Renal cortical epithelial cell (primary cell): ENCODE measurements at regions not wholly inside any gene's neighbourhood (a gene's known extent, or its start where the extent isn't known, plus 50 kb on each side); places are given as distances from the start of the nearest gene placed in this dataset.
"Not testable (repeated sequence)": the region's sequence is repeated elsewhere in the genome, so short reads cannot be mapped to it uniquely, and the experiment has no call there.

Source experiments
- DNase-seq: peaks from one replicate; pipeline ENCODE4 v3.0.0-alpha.2; 2011; ENCODE audit warnings: low read depth

DNA sequence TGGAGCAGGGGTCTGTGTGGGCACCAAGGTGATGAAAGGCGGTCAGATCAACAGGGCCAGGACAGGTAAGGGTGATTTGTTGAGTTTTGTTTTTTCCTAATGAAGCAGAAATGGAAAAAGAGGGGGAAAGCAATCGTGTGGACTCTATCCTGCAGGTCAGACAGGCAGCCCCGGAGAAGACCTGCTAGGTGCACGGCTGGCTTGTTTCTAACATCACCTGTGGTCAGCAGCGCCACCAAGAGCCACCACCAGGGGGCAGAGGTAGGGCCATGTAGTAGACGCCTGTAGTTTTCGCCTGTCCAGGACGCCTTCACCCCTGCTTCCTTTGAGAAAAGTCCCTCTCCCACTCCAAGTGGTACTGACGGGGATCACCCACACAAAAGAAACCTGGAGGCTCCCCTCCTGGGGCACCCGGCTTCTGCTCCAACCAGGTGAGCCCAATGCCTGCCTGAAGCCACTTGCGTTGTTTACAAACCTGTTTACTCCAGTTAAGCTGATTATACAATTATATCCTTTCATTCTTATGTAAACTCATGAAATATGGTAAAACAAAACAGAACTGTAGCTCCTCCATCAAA, 54.2 kb upstream of the SEC14L1 start:
- DNase-seq: peak; percentile 62

DNA sequence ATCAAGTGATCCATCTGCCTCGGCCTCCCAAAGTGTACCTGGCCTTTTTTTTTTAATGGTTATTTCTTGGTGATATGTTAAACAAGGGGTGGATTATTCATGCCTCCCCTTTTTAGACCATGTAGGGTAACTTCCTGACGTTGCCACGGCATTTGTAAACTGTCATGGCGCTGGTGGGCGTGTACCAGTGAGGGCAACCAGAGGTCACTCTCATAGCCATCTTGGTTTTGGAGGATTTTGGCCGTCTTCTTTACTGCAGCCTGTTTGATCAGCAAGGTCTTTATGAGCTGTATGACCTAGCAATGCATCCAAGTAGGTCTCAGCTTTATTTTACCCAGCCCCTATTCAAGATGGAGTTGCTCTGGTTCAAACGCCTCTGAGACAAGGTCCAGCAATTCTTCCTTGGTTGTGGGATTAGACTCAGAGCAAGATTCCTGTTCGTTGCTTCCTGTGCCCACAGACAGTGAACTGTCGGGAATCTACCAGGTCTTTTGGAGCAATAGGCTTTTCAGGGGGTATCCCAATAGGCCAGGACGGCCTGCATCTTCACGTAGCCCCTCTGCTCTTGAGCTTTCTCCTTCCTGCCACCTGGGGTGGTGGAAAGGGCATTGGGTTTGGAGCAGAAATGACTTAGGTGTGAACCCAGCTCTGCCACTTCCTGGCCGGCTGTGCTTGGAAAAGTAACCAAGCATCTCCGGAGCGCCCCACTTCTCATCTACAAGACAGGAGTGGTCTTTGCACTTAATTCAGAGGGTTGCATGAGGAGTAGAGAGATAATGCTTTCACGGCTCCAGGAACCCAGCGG, 52.9 kb upstream of the SEC14L1 start:
- no peak for DNase-seq

DNA sequence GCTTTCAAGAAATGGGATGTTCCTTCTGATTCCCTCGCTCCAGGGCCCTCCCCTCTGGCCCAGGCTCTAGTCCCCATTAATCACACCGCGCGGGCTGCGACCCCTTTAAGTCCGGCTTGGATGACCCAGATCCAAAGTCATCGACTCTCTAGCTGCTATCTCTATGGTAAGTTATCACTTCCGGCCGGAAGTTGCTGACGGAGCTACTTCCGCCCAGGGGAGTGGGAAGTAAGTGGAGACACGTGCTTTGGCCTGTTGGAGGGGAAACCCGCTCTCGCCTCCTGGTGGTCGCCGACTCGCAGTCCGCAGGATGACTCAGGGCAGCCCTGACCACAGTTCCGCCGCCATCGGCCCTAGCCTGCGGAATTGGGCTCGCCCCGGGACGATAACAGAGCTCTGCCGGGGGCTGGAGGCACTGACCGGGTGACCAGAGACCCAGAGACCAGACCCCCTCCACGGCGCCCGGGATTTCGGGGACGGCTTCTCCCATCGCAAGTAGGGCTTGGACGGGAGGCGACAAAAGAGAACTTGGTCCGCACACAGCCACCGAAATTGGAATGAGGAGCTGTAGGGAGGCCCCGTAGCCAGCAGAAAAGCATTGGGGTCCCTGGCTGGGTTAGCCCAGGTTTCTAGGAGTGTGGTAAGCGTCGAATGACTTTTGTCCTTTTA, 52.2 kb upstream of the SEC14L1 start:
- peak; percentile 96 for DNase-seq

DNA sequence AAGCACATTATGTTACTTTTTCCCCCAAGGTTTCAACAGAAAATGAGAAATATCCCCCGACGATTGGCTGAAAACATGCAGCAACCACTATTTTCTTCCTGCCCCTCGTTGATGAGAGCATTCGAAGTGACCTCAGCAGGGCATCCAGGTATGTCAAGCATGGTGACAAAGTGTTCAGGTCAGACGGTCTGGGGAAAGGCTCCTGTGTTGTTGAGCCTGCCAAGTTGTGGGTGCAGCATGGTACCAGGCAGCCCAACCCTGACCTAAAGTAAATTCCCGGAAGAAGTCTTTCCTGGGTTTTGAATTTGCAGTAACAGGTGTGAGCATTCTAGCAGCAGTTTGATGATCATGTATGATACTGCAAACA, 51.7 kb upstream of the SEC14L1 start:
- DNase-seq: no peak

- DNase-seq: not testable (repeated sequence)
Observed at GRCh38 chr17:77089949-77090348, 50.8 kb upstream of the SEC14L1 start.

GRCh38 chr17:77090476-77090875, 50.3 kb upstream of the SEC14L1 start:
- DNase-seq: no peak
